ENCODE measurements at regions not wholly inside any gene's neighbourhood (a gene's known extent, or its start where the extent isn't known, plus 50 kb on each side); places are given as distances from the start of the nearest gene placed in this dataset.
A peak's percentile ranks its signal among the peaks of the same experiment; 100 is the strongest.
"Not testable (repeated sequence)": the region's sequence is repeated elsewhere in the genome, so short reads cannot be mapped to it uniquely, and the experiment has no call there.

DNA sequence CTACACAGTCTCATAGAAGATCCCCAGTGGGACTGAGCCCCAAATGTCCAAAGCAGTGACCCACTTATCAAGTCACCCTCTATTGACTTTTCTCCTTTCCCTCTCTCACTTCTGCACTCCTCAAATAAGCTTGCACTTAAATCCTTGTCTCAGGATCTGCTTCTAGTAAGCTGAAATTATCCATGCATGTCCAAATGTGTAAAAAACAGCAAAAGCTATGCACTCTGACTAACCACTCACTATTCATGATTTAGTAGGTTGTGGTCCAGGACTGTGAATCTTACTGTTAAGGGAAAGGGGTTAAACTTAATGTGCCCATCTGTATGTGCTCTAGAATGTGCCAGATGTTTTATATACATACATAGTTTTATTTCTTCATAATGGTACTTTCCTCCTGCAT, 115.4 kb downstream of the SCG2 start:
- Histone ChIP-seq H3K4me3 (no peak overlapping the region), H3K36me3 (no peaks in the 10 kb centered on the region), H3K9me3 (no peaks in the 10 kb centered on the region), H3K4me1 (no peaks in the 10 kb centered on the region), H3K27ac (no peak overlapping the region), H3K27me3 (no peaks in the 10 kb centered on the region)
- intact Hi-C loops (cut with DNase I), result no loop called here
- TF ChIP-seq, protein P1, sequence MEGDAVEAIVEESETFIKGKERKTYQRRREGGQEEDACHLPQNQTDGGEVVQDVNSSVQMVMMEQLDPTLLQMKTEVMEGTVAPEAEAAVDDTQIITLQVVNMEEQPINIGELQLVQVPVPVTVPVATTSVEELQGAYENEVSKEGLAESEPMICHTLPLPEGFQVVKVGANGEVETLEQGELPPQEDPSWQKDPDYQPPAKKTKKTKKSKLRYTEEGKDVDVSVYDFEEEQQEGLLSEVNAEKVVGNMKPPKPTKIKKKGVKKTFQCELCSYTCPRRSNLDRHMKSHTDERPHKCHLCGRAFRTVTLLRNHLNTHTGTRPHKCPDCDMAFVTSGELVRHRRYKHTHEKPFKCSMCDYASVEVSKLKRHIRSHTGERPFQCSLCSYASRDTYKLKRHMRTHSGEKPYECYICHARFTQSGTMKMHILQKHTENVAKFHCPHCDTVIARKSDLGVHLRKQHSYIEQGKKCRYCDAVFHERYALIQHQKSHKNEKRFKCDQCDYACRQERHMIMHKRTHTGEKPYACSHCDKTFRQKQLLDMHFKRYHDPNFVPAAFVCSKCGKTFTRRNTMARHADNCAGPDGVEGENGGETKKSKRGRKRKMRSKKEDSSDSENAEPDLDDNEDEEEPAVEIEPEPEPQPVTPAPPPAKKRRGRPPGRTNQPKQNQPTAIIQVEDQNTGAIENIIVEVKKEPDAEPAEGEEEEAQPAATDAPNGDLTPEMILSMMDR (IDR thresholded peaks at IDR 0.05), result no peak
- no peak for FAIRE-seq
- no peak for DNase-seq
- peak in 2 of 4 donors; percentile 21 to 52 for ATAC-seq

DNA sequence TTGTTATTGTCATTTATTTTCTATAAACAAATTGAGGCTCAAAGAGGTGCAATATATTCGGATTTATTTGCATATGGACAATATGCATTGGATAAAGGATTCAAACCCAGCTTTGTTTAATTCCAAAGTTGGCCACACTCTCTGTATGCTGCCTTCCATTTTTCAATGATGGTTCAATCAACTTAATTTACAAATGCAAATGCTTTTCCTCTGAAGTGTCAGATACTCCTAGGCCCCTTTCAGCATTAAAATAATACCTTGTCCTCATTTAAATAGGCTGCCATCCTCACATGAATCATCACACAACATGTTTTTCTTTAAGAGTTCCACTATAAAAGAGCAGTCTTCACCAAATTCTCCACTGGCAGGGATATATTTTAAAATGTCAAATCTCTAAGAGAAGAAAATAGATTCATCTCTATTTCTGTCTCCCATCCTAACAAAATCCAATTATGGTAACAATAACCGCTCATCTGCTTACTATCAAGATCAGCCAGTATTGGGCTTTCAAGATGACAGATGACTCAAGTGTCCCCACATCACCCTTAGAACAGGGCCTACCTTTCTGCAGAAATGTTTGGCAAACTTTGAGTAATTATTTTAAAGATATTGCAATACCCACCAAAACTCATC, 114.8 kb downstream of the SCG2 start:
- Histone ChIP-seq H3K27ac (no peak overlapping the region), H3K27me3 (no peaks in the 10 kb centered on the region), H3K4me3 (no peak overlapping the region), H3K36me3 (no peaks in the 10 kb centered on the region), H3K9me3 (no peaks in the 10 kb centered on the region), H3K4me1 (no peaks in the 10 kb centered on the region)
- no peak for DNase-seq
- FAIRE-seq, result no peak
- intact Hi-C loops (cut with DNase I), result no loop called here
- WGBS, 2 donors, result 58 to 61% methylated on average over 2 of the region's 2 CpGs
- ATAC-seq, result no peak
- TF ChIP-seq, protein P1 (IDR thresholded peaks at IDR 0.05), result no peak

DNA sequence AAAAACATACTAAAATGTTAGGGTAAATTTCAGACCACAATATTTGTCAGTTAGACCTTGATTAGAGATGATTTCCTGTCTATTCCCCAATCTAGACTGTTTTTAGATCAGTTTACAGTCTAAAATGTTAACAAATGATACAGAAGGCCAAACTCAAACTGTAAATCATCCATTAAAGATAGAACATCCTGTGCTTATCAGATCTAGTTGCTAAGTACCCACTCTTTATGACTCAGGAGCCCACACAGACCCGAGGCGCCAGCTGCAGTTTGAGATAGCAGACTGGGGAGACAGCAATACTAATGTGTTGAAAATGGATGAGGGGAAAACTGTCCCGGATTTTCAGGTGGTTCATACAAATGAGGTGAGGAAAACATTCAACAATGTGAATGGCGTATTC, 113.3 kb downstream of the SCG2 start:
- no peaks in the 10 kb centered on the region for H3K36me3 ChIP-seq
- FAIRE-seq (no peak), DNase-seq (no peak), ATAC-seq (peak in 3 of 4 donors; percentile 38 to 87 (median 77))
- no peaks in the 10 kb centered on the region for H3K9me3 ChIP-seq
- H3K27ac ChIP-seq, result no peak overlapping the region
- intact Hi-C loops (cut with DNase I), result no loop called here
- no peaks in the 10 kb centered on the region for H3K27me3 ChIP-seq
- no peaks in the 10 kb centered on the region for H3K4me1 ChIP-seq
- 30 to 36% methylated on average over 4 of the region's 4 CpGs for WGBS, 2 donors
- TF ChIP-seq, protein P1 (IDR thresholded peaks at IDR 0.05), result no peak
- H3K4me3 ChIP-seq, result no peak overlapping the region

DNA sequence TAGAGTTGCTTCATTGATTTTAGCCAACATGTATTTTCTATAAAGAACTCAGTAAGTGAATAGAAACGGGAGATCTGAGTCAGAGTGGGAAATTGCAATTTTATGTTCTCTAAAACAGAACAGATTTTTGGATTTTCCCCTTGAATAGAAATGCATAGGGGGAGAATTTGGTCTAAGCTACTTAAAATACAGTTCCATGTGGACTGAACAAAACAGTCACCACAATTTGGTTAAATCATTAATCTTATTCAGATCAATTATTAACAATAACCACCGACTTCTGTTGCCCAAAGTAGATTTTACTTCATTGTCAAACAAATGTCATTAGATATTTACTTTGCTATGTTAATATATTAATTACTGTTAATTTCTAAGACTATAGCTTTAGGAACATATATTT, 107.7 kb downstream of the SCG2 start:
- FAIRE-seq (no peak), ATAC-seq (no peak), DNase-seq (no peak)
- no peaks in the 10 kb centered on the region for H3K36me3 ChIP-seq
- no peaks in the 10 kb centered on the region for H3K9me3 ChIP-seq
- no peak overlapping the region for H3K4me3 ChIP-seq
- no peak overlapping the region for H3K27ac ChIP-seq
- 23 to 25% methylated on average over 2 of the region's 2 CpGs for WGBS, 2 donors
- TF ChIP-seq, protein P1 (IDR thresholded peaks at IDR 0.05), result no peak
- peaks cover 0 to 4% (median 0%) of the 10 kb centered on the region in 3 donors for H3K4me1 ChIP-seq
- intact Hi-C loops (cut with DNase I), result no loop called here
- H3K27me3 ChIP-seq, result no peaks in the 10 kb centered on the region

DNA sequence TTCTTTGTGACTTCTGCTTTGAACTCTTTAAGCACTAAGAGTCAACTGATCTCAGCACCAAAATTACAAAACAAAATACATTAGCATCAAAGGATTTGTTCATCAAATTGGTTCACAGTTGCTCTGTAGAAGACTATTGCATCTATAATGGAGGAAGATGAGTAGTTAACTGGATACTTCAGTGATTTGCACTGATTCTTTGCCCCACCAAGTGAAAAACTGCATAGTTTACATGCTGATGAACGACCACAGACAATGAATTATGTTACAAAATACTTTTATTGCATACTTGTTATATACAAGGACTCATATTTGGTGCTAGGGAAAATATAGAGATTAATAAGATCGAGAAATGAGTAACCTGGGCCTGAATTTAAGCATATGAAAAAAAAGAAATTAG, 107.2 kb downstream of the SCG2 start:
- no peaks in the 10 kb centered on the region for H3K9me3 ChIP-seq
- ATAC-seq (no peak), FAIRE-seq (no peak), DNase-seq (no peak)
- H3K4me3 ChIP-seq, result no peak overlapping the region
- H3K36me3 ChIP-seq, result no peaks in the 10 kb centered on the region
- WGBS, 2 donors, result 75 to 79% methylated on average over 2 of the region's 2 CpGs
- no peak overlapping the region for H3K27ac ChIP-seq
- H3K27me3 ChIP-seq, result no peaks in the 10 kb centered on the region
- H3K4me1 ChIP-seq, result peaks cover 0 to 4% (median 0%) of the 10 kb centered on the region in 3 donors
- TF ChIP-seq, protein P1 (IDR thresholded peaks at IDR 0.05), result no peak
- intact Hi-C loops (cut with DNase I), result no loop called here

DNA sequence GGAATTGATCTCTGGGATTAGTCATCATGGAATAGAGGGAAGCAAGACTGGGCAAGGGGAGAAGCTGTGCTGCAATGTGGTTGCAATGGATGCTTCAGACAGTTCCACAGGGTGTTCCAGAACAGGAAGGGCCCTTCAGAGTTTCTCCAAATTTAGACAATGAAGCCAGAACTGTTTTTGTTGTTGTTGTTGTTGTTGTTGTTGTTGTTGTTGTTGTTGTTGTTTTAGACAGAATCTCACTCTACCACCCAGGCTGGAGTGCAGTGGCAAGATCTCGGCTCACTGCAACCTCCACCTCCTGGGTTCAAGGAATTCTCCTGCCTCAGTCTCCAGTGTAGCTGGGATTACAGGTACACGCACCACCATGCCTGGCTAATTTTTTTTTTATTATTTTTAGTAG, 105.3 kb downstream of the SCG2 start:
- ATAC-seq; H3K4me3 ChIP-seq; DNase-seq; H3K4me1 ChIP-seq; H3K27me3 ChIP-seq; H3K27ac ChIP-seq; H3K36me3 ChIP-seq; H3K9me3 ChIP-seq; FAIRE-seq; intact Hi-C loops (cut with DNase I): not testable (repeated sequence)
- WGBS, 2 donors, result 67 to 81% methylated on average over 2 of the region's 2 CpGs
